Renal pelvis (tissue), 1 donor: ENCODE measurements at regions not wholly inside any gene's neighbourhood (a gene's known extent, or its start where the extent isn't known, plus 50 kb on each side); places are given as distances from the start of the nearest gene placed in this dataset.
A peak's percentile ranks its signal among the peaks of the same experiment; 100 is the strongest.
"Not testable (repeated sequence)": the region's sequence is repeated elsewhere in the genome, so short reads cannot be mapped to it uniquely, and the experiment has no call there.

ENCODE experiments used
- DNase-seq: peaks from one replicate; pipeline ENCODE4 v3.0.0-alpha.2; 2013

DNA sequence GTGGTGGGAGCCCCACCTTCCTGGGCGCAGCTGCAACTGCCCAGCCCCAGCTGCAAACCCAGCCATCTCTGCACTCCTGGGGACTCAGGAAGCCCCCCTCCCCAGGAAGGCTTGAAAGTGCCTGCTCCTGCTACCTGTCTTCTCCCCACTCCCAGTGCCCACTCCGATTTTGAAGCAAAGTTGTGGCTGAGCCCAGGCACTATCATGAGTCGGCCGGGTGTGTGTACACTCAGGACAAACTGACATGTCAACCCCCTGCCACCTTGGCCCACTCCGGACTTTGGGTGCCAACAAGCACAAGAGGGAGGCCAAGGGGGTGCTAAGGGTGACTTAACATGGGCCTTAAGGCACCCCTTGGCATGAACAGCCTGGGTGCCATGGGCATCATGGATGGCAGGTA, 325.5 kb upstream of the PTGER4 start:
- no peak for DNase-seq

- DNase-seq: no peak
These were observed 326.3 kb upstream of the PTGER4 start for GRCh38 chr5:40353442-40353841.

GRCh38 chr5:40347981-40348725, 331.6 kb upstream of the PTGER4 start:
- DNase-seq: no peak

DNA sequence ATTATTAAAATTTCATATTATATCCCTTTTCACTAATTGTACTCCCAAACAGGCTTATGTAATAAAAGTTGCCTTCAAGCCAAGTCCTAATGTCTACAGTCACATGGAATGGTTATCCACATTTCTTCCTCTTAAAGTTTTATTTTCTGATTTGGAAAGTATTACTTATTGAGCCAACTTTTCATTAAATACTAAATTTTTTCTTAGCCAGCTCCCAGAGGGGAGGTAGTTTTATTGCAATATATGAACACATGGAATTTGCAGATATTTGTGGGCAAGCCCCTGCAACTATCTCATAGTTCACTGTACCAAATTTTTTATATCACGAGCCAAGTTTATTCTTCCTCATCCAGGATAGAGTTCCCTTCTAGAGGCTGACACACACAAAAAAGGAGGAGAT, 332.8 kb upstream of the PTGER4 start:
- DNase-seq: no peak

DNA sequence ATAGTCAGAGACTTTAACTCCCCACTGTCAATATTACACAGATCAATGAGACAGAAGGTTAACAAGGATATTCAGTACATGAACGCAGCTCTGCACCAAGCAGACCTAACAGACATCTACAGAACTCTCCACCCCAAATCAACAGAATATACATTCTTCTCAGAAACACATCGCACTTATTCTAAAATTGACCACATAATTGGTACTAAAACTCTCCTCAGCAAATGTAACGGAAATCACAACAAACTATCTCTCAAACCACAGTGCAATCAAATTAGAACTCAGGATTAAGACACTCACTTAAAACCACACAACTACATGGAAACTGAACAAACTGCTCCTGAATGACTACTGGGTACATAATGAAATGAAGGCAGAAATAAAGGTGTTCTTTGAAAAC, 341.3 kb upstream of the PTGER4 start:
- not testable (repeated sequence) for DNase-seq

DNA sequence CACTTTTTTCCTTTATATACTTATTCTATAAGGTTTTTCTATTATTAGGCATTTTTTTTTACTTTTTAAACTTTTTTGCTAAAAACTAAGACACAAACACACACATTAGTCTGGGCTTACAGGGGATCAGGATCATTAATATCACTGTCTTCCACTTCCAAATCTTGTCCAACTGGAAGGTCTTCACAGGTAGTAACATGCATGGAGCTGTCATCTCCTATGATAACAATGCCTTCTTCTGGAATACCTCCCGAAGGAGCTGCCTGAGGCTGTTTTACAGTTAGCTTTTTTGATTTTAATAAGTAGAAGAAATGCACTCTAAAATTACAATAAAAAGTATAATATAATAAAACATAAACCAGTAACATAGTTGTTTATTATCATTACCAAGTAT, 345.5 kb upstream of the PTGER4 start:
- DNase-seq: no peak

- DNase-seq: no peak
These were observed 346.1 kb upstream of the PTGER4 start for GRCh38 chr5:40333459-40334241.

DNA sequence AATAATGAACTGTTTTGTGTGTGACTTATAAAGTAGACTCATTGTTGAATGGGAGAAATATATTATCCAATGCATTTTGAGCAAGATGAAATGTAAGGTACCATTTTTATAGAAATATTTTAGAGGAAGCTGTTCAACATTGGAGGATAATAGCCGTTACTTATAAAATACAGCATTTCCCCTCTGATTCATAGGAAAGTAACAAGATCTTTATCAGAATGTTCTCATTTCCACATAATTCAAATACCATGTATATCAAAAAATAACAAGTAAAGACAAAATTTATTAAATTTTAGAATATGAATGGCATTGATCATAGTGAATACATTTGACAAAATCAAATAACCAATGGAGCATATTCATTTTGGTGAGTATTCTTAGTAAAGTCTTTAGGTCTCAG, 346.7 kb upstream of the PTGER4 start:
- no peak for DNase-seq

- DNase-seq: no peak
These were observed 348.1 kb upstream of the PTGER4 start for GRCh38 chr5:40331616-40332015.

- no peak for DNase-seq
These were observed 358.2 kb upstream of the PTGER4 start for GRCh38 chr5:40321514-40321913.

- no peak for DNase-seq
These were observed 361.3 kb upstream of the PTGER4 start for GRCh38 chr5:40318395-40318794.

GRCh38 chr5:40317023-40317422, 362.7 kb upstream of the PTGER4 start:
- DNase-seq: no peak

DNA sequence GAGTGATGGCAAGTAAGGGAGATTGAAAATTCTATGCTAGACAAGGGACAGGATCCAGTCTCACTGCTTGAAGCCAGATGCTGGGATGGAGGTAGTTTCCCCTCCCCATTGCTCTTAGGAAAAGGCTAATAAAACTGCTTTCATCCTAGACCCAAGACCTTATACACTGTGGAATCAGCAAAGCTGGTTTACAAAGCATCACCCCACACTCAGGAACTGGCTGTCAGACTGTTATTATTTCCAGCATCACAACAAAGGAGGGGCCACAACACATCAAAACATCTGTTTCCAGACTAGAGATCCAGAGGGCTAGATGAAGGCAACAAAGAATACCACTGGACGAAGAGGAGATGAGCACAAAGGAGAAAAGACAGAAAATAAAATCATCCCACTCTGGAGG, 364.6 kb upstream of the PTGER4 start:
- no peak for DNase-seq

- no peak for DNase-seq
These were observed 365.4 kb upstream of the PTGER4 start for GRCh38 chr5:40314275-40314674.

DNA sequence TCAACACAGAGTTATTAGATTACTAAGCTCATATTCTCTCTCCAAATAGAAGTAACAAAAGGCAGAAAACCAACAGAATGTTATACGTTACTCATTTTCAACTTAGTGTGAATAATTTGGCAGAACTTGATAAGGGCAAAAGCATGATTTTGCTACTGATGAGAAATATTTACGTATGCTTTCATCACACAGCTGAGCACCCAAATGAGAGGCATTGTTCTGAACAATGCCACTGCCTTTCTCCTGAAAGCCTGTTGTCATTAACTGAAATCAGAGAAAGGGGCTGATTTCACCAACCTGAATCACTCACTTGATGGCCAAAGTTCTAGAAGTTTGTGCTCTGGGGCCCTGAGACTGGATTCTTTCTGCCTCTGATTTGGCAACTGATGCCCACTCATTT, 367.5 kb upstream of the PTGER4 start:
- DNase-seq: no peak

DNA sequence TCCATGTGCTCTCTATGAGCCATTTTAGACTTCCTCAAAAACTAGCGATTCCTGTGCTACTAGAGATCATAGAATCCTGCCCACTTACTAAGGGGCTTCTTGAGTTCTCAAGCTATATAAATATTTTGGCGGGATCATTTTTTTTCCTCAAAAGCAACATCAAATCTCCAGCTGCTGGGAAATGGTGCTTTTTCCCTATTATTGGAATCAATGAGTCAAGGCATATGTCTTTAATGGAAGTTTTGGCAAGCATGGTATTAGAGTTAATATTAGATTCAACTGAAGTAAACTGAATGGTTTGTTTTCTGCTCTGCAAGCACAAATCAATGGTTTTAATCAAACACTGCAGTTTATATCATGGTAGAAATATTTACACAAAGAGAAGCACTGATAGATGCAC, 369.9 kb upstream of the PTGER4 start:
- DNase-seq: no peak

DNA sequence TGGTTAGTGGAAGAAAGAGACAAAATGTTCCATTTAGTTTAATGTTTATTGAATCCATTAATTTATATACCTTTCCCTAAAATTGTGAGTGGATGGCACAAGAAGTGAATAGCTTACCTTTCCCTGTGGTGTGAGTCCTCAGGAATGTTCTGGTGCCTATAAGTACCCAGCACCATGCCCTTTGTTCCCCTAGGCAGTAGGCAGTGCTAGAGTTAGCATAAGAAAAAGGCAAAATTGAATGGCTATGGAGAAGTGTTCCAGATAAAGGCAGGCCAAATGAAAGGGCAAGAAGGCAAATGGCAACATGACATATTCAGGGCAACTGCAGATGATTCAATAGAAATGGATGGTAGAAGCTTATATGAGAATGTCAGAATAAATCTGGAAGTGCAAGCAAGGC, 370.8 kb upstream of the PTGER4 start:
- no peak for DNase-seq

DNA sequence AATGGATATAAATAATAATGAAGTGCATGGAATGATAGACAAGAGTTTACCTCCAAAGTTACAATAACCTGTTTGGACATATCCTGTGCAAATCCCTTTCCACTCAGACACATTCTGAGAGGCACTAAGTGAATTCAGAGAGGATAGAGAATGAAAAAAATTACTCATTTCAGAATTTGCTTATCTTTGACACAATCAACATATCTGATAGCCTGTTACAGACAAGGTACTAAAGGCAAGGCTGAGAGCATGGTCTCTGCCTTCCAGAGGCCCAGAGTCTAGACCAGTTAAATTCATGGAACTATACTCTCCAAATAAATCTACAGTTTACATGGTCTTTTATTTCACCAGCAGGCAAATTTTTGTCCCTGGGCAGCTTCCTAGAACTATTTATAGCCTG, 371.8 kb upstream of the PTGER4 start:
- DNase-seq: no peak

- DNase-seq: no peak
These were observed 372.7 kb upstream of the PTGER4 start for GRCh38 chr5:40306869-40307487.

DNA sequence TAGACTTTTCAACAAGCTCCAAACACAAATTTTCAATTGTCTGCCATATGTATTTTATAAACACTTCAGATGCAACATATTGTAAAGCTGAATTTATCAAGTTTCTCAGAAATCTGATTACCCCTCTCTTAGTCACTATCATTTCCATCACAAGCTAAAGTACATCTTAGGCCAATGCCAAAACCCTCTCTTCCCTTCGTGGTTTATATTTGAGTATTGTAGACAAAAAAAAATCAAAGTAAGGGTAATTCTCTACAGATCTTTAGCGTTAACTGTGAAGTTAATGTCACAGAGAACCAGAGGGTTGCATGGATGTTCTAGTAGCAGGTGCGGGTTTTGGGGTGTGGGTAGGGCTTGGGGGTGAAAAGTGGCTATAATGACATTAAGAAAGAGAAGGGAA, 387.7 kb upstream of the PTGER4 start:
- DNase-seq: no peak

DNA sequence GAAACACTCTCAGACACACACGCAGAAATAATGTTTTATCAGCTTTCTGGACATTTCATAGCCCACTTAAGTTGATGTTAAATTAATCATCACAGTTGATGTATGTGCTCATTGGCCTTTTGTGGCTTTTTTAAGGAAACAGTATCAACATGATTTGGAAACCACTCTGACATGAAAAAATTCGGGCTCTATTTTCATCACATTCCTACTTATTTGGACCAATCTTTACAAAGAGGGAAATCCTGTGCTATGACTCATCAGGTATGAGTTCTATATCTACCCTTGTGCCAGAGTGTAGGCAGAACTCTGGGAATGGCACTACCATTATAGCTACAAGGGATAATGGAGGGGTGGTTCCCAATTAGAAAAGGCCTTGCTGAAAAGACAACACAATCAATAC, 388.4 kb upstream of the PTGER4 start:
- DNase-seq: no peak

GRCh38 chr5:40288800-40289485, 390.8 kb upstream of the PTGER4 start:
- peak; percentile 62 for DNase-seq

GRCh38 chr5:40284863-40285262, 394.9 kb upstream of the PTGER4 start:
- DNase-seq: no peak
